ENCODE measurements at regions not wholly inside any gene's neighbourhood (a gene's known extent, or its start where the extent isn't known, plus 50 kb on each side); places are given as distances from the start of the nearest gene placed in this dataset.

DNA sequence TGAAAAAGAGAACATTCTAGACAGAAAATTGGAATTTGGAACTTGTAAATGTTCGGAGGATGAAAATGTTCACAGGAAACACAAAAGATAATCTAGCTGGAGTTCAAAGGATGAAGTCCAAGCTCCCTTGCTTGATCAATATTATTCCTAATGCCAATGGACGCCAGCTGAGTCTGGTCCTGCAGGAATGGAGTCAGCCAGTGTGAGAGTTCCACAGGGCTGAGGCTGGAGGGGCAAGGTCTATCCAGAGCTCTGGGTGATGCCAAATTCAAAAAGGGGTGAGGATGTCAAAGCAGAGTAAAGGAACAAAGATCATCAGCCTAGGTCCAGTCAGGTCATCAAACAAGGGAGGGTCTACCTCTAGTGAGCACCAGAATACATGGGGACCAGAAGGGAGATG lies 78.5 kb upstream of the CTNNA2 start:
- DNase-seq (ENCODE audit: low read depth, low spot score), result no peak
- Mint-ChIP-seq H3K4me1 (peaks cover 8% of the 10 kb centered on the region), H3K36me3 (ENCODE audit: low read depth) (no peaks in the 10 kb centered on the region), H3K9me3 (no peaks in the 10 kb centered on the region), H3K27me3 (ENCODE audit: low read depth) (peaks cover 86% of the 10 kb centered on the region), H3K4me3 (no peak overlapping the region), H3K27ac (ENCODE audit: unreplicated experiment) (no peak overlapping the region)
- TF ChIP-seq, protein P1, sequence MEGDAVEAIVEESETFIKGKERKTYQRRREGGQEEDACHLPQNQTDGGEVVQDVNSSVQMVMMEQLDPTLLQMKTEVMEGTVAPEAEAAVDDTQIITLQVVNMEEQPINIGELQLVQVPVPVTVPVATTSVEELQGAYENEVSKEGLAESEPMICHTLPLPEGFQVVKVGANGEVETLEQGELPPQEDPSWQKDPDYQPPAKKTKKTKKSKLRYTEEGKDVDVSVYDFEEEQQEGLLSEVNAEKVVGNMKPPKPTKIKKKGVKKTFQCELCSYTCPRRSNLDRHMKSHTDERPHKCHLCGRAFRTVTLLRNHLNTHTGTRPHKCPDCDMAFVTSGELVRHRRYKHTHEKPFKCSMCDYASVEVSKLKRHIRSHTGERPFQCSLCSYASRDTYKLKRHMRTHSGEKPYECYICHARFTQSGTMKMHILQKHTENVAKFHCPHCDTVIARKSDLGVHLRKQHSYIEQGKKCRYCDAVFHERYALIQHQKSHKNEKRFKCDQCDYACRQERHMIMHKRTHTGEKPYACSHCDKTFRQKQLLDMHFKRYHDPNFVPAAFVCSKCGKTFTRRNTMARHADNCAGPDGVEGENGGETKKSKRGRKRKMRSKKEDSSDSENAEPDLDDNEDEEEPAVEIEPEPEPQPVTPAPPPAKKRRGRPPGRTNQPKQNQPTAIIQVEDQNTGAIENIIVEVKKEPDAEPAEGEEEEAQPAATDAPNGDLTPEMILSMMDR (conservative IDR thresholded peaks at IDR 0.05), result no peak

DNA sequence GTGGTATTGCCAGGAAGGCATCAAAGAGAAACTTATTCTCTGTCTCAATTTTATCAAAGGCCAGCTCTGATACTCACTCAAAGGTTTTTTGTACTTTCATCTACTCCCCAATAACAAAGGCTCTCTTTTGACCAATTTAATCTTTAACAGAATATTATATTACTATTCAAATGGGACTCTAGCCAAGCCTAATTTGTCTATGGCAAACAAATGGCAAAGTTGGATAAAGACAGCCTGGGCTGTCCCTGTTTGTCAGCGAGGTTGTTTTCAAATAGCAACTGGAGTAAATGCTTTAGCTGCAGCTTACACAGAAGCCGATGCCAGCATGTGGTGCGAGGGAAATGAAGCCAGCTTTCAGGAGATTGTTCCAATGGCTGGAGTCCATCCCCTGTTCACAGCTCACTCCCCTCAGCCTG lies 80.1 kb upstream of the CTNNA2 start:
- Mint-ChIP-seq H3K27ac (ENCODE audit: unreplicated experiment) (no peak overlapping the region), H3K9me3 (no peaks in the 10 kb centered on the region), H3K4me1 (peaks cover 13% of the 10 kb centered on the region), H3K27me3 (ENCODE audit: low read depth) (peaks cover 83% of the 10 kb centered on the region), H3K36me3 (ENCODE audit: low read depth) (no peaks in the 10 kb centered on the region), H3K4me3 (no peak overlapping the region)
- no peak for DNase-seq (ENCODE audit: low read depth, low spot score)
- TF ChIP-seq, protein P1 (conservative IDR thresholded peaks at IDR 0.05), result no peak

DNA sequence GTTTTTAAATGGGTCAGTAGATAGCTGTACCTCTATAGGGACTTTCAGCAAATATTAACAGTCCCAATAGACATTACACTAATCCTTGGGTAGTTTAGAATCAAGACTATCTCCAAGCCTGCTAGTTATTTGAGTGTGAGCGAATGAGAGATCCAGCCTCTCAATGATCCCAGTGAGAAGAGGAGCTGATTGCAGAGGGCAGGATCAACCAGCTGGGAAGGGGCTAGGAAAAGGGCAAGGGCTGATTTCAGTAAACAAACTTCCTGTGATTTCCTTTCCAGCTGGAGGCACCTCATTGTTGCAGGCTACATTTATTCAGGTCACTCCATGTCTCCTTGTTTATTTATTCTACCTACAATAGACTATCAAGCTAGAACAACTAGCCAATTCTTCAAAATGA lies 84.1 kb upstream of the CTNNA2 start:
- TF ChIP-seq, protein P1 (conservative IDR thresholded peaks at IDR 0.05), result no peak
- no peaks in the 10 kb centered on the region for H3K36me3 Mint-ChIP-seq (ENCODE audit: low read depth)
- peaks cover 67% of the 10 kb centered on the region for H3K27me3 Mint-ChIP-seq (ENCODE audit: low read depth)
- DNase-seq (ENCODE audit: low read depth, low spot score), result no peak
- no peak overlapping the region for H3K4me3 Mint-ChIP-seq
- H3K9me3 Mint-ChIP-seq, result no peaks in the 10 kb centered on the region
- H3K27ac Mint-ChIP-seq (ENCODE audit: unreplicated experiment), result no peak overlapping the region
- H3K4me1 Mint-ChIP-seq, result peaks cover 9% of the 10 kb centered on the region

DNA sequence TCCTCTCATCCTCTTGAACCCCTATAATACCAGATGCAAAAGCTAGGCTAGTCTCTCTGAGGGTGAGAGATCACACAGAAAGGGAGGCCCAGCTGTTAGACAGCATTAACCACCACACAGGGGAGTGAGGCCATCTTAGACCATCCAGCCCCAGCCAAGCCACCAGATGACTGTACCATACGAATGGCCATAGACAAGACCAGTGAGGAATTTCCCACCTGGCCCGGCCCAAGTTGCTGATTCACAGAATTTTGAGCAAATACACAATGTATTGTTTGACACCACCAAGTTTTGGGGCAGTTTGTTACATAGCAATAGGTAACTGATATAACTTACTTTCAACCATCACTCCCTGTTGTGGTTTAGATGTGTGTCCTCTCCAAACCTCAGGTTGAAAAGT lies 98.2 kb upstream of the CTNNA2 start:
- Mint-ChIP-seq H3K4me3 (no peak overlapping the region), H3K27ac (ENCODE audit: unreplicated experiment) (no peak overlapping the region), H3K9me3 (peaks cover 2% of the 10 kb centered on the region), H3K36me3 (ENCODE audit: low read depth) (no peaks in the 10 kb centered on the region), H3K4me1 (no peaks in the 10 kb centered on the region), H3K27me3 (ENCODE audit: low read depth) (no peaks in the 10 kb centered on the region)
- TF ChIP-seq, protein P1 (conservative IDR thresholded peaks at IDR 0.05), result no peak
- no peak for DNase-seq (ENCODE audit: low read depth, low spot score)

DNA sequence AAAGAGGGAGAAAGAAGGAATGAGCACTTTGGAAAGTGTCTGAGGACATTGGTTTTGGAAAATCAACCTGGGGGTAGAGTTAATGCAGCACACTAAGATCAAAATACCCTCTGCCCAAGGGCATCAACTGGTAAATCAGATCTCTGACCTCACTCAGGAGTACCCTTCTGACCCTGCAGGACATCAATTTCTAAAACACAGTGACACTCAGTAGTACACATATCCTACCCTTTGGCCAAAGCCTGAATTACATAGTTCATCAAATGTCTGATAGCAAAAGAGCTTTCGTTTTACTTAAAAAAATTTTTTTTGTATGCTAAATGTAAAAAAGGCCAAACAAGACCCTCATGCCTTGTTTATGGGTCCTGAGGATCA lies 118.4 kb upstream of the CTNNA2 start:
- no peak for DNase-seq (ENCODE audit: low read depth, low spot score)
- Mint-ChIP-seq H3K27ac (ENCODE audit: unreplicated experiment) (no peak overlapping the region), H3K36me3 (ENCODE audit: low read depth) (no peaks in the 10 kb centered on the region), H3K4me3 (no peak overlapping the region), H3K27me3 (ENCODE audit: low read depth) (peaks cover 2% of the 10 kb centered on the region), H3K4me1 (peaks cover 21% of the 10 kb centered on the region), H3K9me3 (no peaks in the 10 kb centered on the region)
- TF ChIP-seq, protein P1 (conservative IDR thresholded peaks at IDR 0.05), result no peak

Data from neural crest cell (in vitro differentiated cells).